ENCODE measurements at regions not wholly inside any gene's neighbourhood (a gene's known extent, or its start where the extent isn't known, plus 50 kb on each side); places are given as distances from the start of the nearest gene placed in this dataset.

DNA sequence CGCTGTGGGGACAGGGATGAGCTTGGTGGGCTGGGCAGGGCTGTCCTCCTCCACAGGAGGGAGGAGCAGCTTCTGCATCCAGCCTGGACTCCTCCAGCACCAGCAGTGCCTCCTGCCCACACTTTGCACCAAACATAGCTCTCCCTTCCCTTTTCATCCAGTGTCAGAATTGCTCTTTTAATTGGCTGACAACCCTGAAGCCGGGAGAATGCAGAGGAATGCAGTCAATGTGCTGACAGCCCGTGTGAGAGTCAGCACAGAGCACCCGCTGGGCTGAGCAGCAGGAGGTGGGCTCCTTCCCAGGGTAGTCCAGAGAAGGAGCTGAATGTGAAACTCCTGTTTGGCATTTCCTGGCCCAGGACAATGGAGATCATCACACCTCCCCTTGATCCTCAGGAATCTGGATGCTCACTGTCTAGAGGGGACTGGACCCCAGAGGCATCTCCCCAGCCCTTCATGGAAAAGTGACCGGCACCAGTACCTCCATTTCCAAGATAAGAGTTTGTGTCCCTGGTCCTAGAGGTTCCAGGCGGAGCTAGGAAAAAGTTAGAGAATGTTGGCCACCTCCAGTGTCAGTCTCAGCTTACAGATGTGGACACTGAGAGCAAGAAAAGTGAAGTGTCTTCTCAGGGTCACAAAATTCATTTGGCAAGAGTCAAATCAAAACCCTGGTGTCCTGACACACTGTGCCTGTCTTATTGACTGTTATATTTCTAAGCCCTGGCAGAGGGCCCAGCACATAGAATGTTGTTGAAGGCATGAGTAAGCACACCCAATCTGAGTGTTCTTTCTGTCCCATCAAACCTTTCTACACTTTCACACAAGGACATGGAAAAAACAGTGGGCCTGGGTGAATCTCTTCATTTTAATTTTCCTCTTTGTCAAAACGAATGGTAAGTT is 202.1 kb downstream of the SNX18 start:
- no peak for DNase-seq (ENCODE audit: low read depth)

DNA sequence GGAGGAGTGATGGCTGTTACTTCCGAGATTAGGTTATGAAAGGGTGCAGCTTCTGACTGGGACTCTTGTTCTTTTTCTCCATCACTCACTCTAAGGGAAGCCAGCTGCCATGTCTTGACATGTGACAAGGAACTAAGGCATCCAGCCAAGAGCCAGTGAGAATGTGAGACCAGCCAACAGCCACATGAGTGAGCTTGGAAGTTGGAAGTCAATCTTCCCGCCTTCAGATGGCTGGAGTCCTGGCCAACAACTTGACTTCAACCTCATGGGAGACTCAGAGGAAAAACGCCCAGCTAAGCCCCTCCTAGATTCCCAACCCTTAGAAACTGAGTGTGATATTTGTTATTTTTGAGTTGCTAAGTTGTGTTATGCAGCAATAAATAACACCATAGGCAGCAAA is 201.1 kb downstream of the SNX18 start:
- no peak for DNase-seq (ENCODE audit: low read depth)

DNA sequence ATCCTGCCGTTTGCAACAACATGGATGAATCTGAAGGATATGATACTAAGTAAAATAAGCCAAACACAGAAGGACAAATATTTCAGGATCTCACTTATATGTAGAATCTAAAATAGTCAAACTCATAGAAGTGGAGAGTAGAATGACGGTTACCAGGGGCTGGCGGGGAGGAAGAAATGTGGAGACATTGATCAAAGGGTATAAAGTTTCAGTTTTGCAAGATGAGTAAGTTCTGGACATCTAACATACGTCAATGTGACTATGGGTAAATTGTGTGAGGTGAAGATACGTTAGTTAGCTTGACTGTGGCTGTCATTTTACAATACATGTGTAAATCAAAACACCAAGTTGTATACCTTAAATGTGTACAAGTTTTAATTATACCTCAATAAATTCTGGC is 200.3 kb downstream of the SNX18 start:
- DNase-seq (ENCODE audit: low read depth) = no peak

DNA sequence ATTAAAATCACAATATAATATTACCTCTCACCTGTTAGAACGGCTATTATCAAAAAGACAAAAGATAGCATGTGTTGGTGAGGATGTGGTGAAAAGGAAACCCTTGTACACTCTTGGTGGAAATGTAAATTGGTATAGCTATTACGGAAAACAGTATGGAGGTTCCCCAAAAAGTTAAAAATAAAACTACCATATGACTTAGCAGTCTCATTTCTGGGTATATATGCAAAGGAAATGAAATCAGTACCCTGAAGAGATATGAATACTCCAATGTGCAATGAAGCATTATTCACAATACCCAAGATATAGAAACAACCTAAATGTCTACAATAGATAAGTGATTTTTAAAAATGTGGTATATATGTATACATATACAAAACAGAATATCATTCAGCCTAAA is 199.9 kb downstream of the SNX18 start:
- no peak for DNase-seq (ENCODE audit: low read depth)

DNA sequence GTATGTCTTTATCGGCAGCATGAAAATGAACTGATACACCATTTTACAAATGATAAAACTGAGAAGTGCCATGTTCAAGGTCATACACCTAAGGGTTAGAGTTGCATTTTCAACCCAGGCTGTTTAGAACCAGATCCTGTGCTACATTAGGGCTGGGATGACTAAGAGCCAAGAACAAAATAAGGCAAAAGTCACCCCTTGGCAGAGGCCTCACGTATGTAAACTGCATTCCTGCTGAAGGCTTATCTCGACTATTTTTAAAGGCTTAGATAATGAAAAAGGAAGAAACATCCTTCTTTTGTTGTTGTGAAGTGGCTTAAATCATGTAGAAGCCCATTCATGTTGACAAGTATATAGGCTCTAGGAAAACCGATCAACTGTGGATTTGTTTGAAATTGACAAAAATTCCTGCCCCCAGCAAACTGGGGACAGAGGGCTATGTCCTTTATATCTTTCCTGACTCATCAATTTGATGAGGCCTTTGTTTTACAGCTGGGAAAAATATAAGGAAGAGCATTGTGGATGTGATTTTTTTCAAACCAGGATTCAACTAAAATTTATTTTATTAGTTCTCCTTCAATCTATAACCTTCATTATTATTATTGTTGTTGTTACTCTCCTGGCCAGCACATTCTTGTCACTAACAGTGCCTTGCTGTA is 196.5 kb downstream of the SNX18 start:
- DNase-seq (ENCODE audit: low read depth) = no peak

DNA sequence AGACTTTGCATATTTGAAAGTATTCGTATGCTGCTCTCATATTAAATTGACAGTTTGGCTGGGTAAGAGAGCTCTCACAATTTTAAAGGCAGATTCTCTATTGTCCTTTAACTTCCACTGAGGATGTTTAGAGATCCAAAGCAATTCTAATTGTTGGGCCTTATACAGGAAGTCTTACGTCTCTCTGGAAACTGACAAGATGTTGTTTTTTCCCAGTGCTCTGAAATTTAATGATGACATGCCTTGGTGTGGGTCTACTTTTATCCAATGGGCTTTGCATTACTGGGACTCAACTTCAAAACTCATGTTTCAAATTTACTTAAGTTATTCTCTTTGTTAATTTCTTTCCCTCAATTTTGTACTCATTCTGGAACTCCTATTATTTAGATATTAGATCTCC is 191.5 kb downstream of the SNX18 start:
- DNase-seq (ENCODE audit: low read depth) = no peak

DNA sequence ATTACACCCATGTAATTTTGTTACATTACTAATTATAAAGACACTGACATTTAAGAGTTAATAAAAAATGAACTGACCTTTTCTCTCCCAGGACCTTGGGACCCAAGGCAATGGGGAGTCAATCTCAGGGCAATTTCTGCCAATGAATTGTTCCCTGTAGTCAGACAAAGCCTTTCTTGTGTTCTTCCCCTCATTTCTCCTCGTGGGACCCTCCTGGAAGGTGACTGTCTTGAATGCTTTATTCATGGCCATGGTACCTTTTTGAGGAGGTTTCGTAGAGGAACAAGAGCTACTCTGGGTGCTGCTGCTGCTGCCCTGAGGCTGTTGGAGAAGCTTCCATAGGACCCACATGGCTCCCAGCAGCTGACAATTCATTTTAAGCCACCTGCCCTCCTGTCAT is 190.3 kb downstream of the SNX18 start:
- no peak for DNase-seq (ENCODE audit: low read depth)

DNA sequence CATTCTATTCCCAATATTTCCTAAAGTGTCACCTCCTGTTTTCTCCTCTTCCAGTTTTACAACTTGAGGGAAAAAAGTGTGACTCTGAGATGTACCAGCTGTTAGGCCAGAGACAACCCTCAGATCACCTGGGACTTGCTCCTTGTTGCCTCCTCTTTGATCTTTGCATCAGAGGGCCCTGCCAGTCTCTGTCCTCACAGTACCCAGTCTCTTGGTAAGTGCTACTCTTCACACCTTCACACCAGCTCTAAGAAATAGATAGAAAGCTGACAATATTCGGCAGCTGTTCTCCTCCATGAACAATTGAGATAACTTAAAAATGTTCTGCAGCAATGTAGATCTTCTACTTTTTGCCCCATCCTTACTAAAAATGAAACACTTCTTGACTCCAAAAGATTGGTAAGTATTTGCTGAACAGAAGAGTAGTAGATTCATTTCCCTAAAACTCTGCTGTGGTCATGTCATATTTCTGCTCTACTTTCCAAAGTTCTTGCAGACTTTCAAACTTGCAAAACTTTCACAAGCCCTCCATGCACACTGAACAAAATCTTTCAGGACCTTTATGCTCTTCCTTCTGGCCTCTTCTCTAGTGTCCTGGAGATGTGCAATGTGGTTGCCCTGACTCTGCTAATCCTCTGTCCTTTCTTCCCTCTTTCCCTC is 188.6 kb downstream of the SNX18 start:
- DNase-seq (ENCODE audit: low read depth) = no peak

DNA sequence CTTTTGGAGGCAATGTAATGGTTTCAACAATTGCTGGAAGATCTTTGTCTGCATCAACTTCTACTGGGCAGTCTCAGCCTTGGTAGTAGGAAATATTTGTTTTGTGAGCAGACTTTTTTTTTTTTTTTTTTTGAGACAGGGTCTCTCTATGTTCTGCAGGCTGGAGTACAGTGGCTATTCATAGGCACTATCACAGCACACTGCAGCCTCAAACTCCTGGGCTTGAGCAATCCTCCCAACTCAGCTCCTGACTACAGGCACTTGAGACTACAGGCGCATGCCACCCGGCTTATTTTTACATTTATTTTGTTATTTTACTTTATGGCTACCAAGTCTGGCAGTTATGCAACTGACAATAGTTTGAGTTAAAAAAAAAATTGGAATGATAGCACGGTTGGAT is 187.3 kb downstream of the SNX18 start:
- no peak for DNase-seq (ENCODE audit: low read depth)

DNA sequence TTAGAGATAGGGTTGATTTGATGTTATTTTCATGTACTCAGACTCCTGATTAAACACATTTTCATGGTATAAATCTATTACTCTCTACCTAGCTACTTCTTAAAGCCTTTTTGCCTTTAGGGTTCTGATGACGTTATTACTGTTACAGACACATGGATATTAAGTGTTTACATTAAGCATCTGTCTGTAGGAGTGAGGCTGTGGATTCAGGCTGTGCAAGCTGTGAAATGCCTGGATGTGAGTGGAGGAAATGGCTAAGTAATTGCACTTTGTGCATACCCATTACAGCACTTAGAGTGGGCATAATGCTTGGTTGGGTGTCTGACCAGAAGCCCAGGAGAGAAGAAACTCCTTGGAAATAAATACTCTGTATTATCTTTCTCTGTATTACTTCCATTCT is 186.8 kb downstream of the SNX18 start:
- DNase-seq (ENCODE audit: low read depth) = no peak

DNA sequence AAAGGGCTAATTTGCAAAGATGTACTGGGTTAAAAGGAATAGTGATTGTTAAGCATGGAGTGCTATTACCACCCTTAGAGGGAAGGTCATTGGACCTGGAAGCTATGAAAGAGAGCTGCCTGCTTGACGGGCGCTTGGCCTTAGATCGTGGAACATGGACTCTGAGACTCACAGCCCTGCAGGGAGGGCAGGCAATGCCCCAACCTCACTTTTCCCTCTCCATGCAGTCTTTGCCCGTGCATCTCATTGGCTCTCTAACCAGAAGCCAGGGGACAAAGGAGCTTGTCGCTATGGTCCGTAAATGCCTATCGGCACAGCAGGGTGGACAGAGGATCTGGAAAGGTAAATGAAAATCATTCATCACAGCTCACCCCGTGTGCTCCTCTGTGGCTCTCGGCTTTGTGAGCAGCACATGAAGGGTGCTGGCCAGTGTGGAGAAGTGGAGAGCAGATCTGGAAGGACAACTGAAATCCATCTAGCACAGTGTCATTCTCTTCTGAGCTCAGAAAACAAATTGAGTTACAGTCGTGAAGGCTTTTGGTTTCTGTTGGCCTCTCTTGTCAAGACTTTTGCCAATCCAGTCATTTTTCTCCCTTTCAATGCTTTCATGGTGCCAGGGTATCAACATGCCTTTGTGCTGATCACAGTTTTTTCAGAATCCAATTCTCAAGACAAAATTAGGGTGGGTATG is 186.2 kb downstream of the SNX18 start:
- no peak for DNase-seq (ENCODE audit: low read depth)

DNA sequence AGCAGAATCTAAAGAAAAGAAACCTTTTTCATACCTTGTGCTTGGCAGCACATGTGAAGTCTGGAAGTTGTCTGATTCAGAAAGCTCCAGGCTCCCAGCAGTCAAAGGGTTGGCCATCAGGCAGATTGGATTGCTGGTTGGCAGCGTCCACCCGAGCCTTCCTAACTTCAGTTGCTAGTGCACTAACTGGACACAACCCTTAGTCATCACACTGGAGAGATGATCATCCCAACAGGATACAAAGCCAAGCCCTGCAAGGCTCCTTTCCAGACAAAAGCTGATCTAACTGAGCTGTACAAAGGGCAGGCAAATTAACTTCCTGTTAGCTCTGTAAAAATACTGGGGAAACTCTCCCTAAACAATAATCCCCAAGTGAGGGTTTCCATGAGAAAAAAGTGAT is 185.6 kb downstream of the SNX18 start:
- DNase-seq (ENCODE audit: low read depth) = no peak

DNA sequence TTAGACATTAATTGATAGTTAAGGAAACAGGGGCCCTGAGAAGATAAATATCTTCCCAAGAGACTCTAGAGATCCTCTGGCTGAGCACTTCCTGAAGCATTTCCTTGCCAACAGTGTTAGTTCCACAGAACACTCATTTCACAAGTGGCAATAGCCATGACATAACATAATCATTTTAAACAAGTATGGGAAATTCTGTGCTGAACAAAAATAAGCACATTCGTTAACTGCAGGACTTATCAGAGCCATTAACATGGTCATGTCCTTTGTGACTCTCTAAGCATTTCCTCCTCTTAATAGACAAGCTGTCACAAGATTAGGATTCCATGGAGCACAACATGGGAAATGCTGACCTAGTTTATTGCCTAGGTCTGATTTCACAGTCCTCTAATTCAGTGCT is 184.9 kb downstream of the SNX18 start:
- no peak for DNase-seq (ENCODE audit: low read depth)

DNA sequence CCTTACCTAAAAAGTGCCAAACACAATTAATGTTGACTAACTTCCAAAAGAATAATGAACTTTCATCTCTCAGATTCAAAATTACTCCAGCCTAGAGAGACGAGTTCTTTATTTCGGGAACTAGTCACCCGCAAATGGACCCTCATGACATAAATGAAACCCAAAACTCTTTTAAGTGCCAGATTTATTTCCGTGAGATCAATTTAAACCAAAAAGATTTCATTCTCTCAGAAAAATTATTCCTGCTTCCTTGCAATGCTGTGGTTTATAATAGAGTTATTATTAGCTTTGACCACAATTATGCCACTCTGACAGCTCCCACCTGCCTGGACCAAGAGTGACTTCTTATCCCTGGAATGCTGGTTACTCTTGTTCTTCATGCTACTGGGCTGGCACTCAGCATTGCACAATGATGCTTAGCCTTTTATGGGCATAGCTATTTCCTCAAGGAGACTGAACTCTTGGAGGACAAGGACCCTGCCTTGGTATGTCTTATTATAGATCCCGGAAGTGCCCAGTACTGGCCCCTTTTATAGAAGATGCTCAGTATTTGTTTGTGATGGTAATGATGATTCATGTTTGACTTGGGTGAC is 183.5 kb downstream of the SNX18 start:
- DNase-seq (ENCODE audit: low read depth) = no peak

DNA sequence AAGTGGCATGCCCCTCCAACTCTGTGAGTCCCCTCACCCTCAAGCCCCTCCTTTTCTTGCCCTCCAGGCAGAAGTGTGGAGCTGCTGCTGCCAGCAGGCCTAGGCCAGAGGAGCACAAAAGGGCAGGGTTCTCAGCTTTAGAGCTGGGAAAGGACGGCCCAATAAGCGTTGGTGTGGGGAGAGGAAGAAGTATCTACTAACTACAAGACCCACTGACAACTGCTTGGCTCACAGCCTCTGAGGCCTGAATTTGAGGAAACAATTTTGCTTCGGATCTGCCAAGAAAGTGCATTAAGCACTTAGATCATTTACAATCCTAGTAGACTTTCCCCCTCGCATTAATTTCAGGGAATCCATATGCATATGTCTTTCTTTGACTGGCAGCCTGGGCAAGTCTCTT is 179.4 kb downstream of the SNX18 start:
- no peak for DNase-seq (ENCODE audit: low read depth)

DNA sequence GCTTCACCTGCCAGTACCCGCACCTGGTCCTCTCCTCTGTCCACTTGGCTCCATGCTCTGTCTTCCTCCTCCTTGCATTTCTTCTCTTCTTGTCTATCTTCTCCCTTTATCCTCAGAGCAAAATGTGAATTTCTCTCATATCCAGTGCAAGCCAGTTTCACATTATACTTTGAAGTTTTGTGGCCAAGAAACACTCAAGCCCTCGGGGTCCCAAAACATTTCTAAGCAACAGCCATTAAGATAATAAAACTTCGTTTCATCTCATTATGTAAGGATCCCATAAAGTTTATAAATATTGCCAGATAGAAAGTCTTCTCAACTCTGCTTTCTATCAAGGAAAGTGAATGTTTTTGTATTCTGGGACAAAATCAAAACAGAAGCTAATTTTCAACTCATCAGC is 178.8 kb downstream of the SNX18 start:
- no peak for DNase-seq (ENCODE audit: low read depth)

DNA sequence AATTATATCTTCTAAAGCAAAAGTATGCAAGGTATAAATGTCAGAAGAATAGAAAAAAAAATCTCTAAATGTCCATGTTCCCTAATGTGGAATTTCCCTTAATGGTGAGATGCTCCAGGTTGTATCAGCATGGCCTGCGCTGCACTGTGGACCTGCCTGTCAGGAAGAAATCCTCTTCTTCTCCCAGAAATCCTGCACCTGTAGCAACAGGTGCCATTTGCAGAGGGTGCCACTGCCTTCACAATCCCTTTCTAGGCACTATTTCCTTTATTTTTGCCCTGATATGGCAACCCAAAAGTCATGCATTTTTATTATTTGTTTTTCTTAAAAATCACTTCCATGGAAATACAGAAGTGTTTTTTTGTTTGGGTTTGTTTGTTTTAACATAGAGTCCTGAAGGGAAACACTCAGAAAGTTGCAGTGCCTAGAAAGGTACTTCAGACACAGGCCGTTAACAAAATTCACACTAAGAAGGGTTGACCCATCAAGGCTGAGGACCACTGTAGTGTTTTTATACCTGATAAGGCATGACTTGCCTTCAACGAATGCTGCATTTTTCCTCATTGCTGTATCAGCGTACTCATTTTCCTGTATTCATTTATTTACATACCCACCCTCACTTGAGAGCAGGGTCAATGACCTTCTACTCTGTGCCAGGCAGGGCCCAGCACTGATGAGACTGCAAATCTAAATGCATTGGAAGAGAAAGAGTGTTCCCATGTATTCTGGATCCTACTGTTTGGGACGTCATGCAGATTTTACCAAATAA is 177.8 kb downstream of the SNX18 start:
- DNase-seq (ENCODE audit: low read depth) = no peak

DNA sequence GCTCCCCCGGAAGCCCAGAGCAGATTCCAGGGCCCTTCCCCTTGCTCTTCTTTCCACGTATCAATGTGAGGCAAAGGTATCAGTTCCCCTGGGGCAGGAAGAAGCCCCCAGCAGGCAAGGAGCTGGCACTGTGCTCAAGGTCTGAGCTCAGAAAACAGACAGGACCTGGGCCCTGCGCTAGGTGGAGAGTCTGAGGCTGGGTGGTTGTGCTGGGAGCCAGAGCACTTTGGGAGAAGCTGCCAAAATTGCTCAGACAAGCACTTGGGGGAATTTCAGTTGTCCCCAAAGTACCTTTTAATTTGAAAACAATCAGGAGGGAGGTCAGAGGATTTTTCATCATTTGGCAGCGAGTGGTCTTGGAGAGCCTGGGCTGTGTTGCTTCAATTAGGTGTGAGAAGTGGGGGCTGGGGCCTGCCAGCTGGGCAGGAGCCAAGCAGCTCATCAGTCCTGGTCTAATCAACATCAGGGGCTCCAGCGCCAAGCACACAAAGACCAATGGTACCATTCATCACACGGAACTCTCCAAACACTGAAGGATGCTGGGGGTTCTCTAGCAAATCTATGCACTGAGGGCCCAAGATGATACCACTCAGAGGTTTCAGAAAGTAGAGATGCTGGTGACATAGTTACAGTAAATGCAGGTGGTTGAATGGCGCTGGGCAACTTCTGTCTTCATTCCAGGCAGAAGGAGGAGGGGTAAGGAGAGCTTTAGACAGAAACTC is 176.5 kb downstream of the SNX18 start:
- DNase-seq (ENCODE audit: low read depth) = no peak

DNA sequence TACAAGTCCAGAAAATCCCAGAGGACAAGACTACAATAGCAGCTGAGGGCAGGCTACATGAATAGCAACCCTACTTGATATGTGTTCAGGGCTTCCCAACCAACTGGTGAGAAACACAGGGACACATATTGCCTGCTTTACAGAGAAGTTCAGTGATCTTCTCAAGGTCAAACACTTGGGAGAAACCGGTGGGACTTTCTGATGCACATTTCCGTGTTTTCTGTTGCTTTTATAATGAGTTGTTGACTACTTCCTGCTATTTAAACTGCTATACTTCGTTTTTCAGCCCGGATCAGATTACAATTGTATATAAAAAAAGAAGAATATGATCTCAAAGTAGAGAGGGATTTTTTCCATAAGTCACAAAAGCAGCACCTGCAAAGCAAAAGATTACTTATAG is 175.1 kb downstream of the SNX18 start:
- no peak for DNase-seq (ENCODE audit: low read depth)

DNA sequence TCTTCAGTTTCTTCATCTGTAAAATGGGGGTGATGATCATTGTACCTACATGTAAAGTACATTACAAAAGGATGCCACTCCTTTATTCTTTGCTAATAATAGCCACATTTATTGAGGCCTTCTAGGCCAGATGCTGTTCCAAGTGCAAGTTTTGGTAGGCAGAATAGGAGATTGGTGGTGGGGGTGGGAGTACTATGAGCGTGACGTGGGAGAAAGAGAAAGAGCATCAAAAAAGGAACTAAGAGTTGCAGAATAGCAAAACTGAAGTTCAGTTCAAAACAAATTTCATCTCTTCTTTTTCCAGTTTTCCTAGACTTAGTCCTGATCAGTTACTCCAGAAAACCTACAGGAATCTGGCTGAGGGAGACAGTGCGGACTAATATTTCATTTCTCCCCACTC is 174.1 kb downstream of the SNX18 start:
- no peak for DNase-seq (ENCODE audit: low read depth)

Data from T follicular helper cell (primary cell).